ENCODE measurements at regions not wholly inside any gene's neighbourhood (a gene's known extent, or its start where the extent isn't known, plus 50 kb on each side); places are given as distances from the start of the nearest gene placed in this dataset.
"Not testable (repeated sequence)": the region's sequence is repeated elsewhere in the genome, so short reads cannot be mapped to it uniquely, and the experiment has no call there.

- Mint-ChIP-seq H3K4me1 (ENCODE audit: low read depth) (no peaks in the 10 kb centered on the region), H3K27me3 (no peaks in the 10 kb centered on the region), H3K27ac (no peak overlapping the region), H3K4me3 (no peak overlapping the region), H3K36me3 (ENCODE audit: low read depth) (no peaks in the 10 kb centered on the region), H3K9me3 (peaks cover 6% of the 10 kb centered on the region)
- no peak for DNase-seq
Measured at GRCh38 chr7:16098058-16098457, 323.3 kb downstream of the CRPPA start.

GRCh38 chr7:16095171-16095950, 326.0 kb downstream of the CRPPA start:
- no peak overlapping the region for H3K4me3 Mint-ChIP-seq
- H3K27ac Mint-ChIP-seq, result no peak overlapping the region
- no peak for DNase-seq
- H3K36me3 Mint-ChIP-seq (ENCODE audit: low read depth), result no peaks in the 10 kb centered on the region
- no peaks in the 10 kb centered on the region for H3K9me3 Mint-ChIP-seq
- no peaks in the 10 kb centered on the region for H3K4me1 Mint-ChIP-seq (ENCODE audit: low read depth)
- H3K27me3 Mint-ChIP-seq, result no peaks in the 10 kb centered on the region

GRCh38 chr7:16094651-16095050, 326.7 kb downstream of the CRPPA start:
- no peaks in the 10 kb centered on the region for H3K27me3 Mint-ChIP-seq
- no peak for DNase-seq

DNA sequence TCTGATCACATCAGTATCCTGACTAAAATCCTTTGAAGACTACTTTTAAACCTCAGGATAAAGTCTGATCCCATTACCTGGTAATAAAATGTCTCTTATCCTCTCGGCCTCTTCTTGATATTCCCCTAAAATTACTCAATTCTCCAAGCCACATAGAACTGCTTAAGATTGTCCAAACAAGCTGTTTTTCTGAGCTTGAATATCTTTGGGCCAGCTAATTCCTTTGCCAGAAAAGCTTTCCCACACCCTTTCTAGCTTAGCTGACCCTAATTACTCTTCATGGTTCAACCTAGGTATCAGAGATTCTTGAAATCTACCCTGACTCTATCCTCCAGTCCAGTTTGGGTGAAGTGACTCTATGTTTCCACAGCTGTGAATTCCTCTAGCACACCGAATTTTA, 328.6 kb downstream of the CRPPA start:
- no peaks in the 10 kb centered on the region for H3K27me3 Mint-ChIP-seq
- DNase-seq, result no peak
- H3K36me3 Mint-ChIP-seq (ENCODE audit: low read depth), result no peaks in the 10 kb centered on the region
- H3K4me1 Mint-ChIP-seq (ENCODE audit: low read depth), result no peaks in the 10 kb centered on the region
- no peak overlapping the region for H3K27ac Mint-ChIP-seq
- H3K4me3 Mint-ChIP-seq, result no peak overlapping the region
- H3K9me3 Mint-ChIP-seq, result no peaks in the 10 kb centered on the region

More at GRCh38 chr7:16094651-16095050, 326.7 kb downstream of the CRPPA start:
- Mint-ChIP-seq H3K36me3 (ENCODE audit: low read depth) (no peaks in the 10 kb centered on the region), H3K4me1 (ENCODE audit: low read depth) (no peaks in the 10 kb centered on the region), H3K9me3 (no peaks in the 10 kb centered on the region), H3K4me3 (no peak overlapping the region), H3K27ac (no peak overlapping the region)

GRCh38 chr7:16091701-16092310, 329.5 kb downstream of the CRPPA start:
- no peaks in the 10 kb centered on the region for H3K4me1 Mint-ChIP-seq (ENCODE audit: low read depth)
- no peaks in the 10 kb centered on the region for H3K27me3 Mint-ChIP-seq
- H3K9me3 Mint-ChIP-seq, result no peaks in the 10 kb centered on the region
- no peaks in the 10 kb centered on the region for H3K36me3 Mint-ChIP-seq (ENCODE audit: low read depth)
- DNase-seq, result no peak
- no peak overlapping the region for H3K27ac Mint-ChIP-seq
- no peak overlapping the region for H3K4me3 Mint-ChIP-seq

GRCh38 chr7:16089801-16090200, 331.5 kb downstream of the CRPPA start:
- no peaks in the 10 kb centered on the region for H3K27me3 Mint-ChIP-seq
- no peaks in the 10 kb centered on the region for H3K9me3 Mint-ChIP-seq
- H3K4me3 Mint-ChIP-seq, result no peak overlapping the region
- H3K27ac Mint-ChIP-seq, result no peak overlapping the region
- no peak for DNase-seq
- no peaks in the 10 kb centered on the region for H3K4me1 Mint-ChIP-seq (ENCODE audit: low read depth)
- no peaks in the 10 kb centered on the region for H3K36me3 Mint-ChIP-seq (ENCODE audit: low read depth)

DNA sequence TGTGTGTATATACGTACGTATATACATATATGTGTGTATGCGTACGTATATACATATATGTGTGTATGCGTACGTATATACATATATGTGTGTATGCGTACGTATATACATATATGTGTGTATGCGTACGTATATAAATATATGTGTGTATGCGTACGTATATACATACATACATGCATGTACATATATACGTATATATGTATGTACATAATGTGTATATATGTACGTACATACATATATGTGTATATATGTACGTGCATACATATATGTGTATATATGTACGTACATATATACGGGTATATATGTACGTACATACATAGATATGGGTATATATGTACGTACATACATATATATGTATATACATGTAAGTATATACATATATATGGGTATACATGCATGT, 332.1 kb downstream of the CRPPA start:
- H3K4me3 Mint-ChIP-seq, result no peak overlapping the region
- no peaks in the 10 kb centered on the region for H3K9me3 Mint-ChIP-seq
- no peaks in the 10 kb centered on the region for H3K27me3 Mint-ChIP-seq
- H3K27ac Mint-ChIP-seq, result no peak overlapping the region
- DNase-seq, result no peak
- H3K4me1 Mint-ChIP-seq (ENCODE audit: low read depth), result no peaks in the 10 kb centered on the region
- no peaks in the 10 kb centered on the region for H3K36me3 Mint-ChIP-seq (ENCODE audit: low read depth)

DNA sequence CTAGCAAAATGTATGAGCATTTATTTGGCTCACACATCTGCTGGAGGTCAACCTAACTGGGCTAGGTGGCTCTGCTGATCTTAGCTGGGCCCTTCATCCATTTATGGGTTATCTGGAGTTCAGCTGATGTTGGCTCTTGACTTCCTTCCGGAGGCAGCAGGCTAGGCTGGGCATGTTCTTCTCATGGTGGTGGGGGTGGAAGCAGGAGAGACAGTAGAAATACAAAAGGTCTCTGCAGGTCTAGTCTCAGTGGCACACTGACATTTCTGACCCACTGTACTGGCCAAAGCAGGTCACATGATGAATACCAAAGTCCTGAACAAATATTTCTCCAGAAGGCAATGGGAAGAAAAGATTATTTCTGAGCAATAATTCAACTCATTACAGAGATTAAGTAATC, 334.6 kb downstream of the CRPPA start:
- Mint-ChIP-seq H3K27ac (no peak overlapping the region), H3K9me3 (no peaks in the 10 kb centered on the region), H3K27me3 (no peaks in the 10 kb centered on the region), H3K4me3 (no peak overlapping the region), H3K4me1 (ENCODE audit: low read depth) (no peaks in the 10 kb centered on the region), H3K36me3 (ENCODE audit: low read depth) (no peaks in the 10 kb centered on the region)
- no peak for DNase-seq

DNA sequence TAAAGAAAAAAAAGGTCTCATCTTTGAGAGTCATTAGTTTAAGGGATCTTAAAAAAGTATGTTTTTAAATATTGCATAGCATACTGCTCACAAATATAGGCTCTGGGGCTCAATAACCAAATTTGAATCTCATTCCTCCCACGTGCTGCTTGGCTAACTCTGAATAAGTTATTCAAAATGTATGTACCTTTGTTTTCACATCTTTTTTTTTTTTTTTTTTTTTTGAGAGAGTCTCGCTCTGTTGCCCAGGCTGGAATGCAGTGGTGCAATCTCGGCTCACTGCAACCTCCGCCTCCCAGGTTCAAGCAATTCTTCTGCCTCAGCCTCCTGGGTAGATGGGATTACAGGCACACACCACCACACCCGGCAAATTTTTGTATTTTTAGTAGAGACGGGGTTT, 335.6 kb downstream of the CRPPA start:
- not testable (repeated sequence) for H3K4me3 Mint-ChIP-seq; H3K4me1 Mint-ChIP-seq (ENCODE audit: low read depth); H3K9me3 Mint-ChIP-seq; H3K27me3 Mint-ChIP-seq; H3K36me3 Mint-ChIP-seq (ENCODE audit: low read depth); DNase-seq; H3K27ac Mint-ChIP-seq

DNA sequence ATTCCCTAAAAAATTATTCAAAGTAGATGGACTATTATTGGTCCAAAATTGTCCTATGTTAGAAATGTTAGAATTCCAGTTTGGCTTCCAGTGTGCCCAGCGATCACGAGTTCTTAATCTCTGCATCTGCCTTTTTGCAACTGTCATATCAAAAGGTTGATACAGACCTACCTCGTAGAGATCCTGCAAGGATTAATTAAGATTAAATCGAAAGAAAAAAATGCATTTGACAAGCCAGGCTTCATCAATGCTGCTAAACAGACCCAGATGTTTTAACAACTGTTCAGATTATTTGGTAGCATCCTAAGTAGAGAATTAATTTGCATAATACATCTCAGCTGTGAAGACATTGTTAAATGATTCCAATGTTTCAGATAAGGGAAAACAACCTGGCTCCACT, 336.5 kb downstream of the CRPPA start:
- Mint-ChIP-seq H3K9me3 (no peaks in the 10 kb centered on the region), H3K36me3 (ENCODE audit: low read depth) (no peaks in the 10 kb centered on the region), H3K4me3 (no peak overlapping the region)

GRCh38 chr7:16084370-16084769, 337.0 kb downstream of the CRPPA start:
- no peak for DNase-seq
- Mint-ChIP-seq H3K27me3 (no peaks in the 10 kb centered on the region), H3K4me1 (ENCODE audit: low read depth) (peaks cover 3% of the 10 kb centered on the region), H3K27ac (no peak overlapping the region), H3K4me3 (no peak overlapping the region), H3K36me3 (ENCODE audit: low read depth) (no peaks in the 10 kb centered on the region), H3K9me3 (no peaks in the 10 kb centered on the region)

More for the DNA sequence above, 336.5 kb downstream of the CRPPA start:
- H3K27me3 Mint-ChIP-seq, result no peaks in the 10 kb centered on the region
- DNase-seq, result no peak
- H3K4me1 Mint-ChIP-seq (ENCODE audit: low read depth), result no peaks in the 10 kb centered on the region
- H3K27ac Mint-ChIP-seq, result no peak overlapping the region

- no peak overlapping the region for H3K4me3 Mint-ChIP-seq
- no peaks in the 10 kb centered on the region for H3K27me3 Mint-ChIP-seq
- H3K4me1 Mint-ChIP-seq (ENCODE audit: low read depth), result peaks cover 5% of the 10 kb centered on the region
- no peak overlapping the region for H3K27ac Mint-ChIP-seq
- H3K36me3 Mint-ChIP-seq (ENCODE audit: low read depth), result no peaks in the 10 kb centered on the region
- no peak for DNase-seq
- no peaks in the 10 kb centered on the region for H3K9me3 Mint-ChIP-seq
Measured at GRCh38 chr7:16083931-16084330, 337.4 kb downstream of the CRPPA start.

DNA sequence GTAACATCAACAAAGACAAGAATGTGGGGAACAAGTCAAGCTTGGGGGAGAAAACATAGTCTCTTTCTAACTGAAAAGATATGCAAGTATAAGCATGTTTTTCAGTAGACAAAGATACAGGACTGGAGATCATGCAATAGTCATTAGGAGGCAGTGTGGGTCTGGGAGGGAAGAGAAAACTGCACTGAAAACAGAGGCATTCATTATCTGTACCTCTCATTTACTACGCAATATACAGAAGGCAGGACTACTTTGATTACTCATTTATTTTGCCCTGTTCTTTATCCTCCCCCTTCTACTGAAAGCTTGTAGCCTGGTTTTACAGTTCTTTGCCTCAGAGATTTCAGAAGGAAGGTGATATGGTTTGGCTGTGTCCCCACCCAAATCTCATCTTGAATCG, 341.2 kb downstream of the CRPPA start:
- Mint-ChIP-seq H3K4me3 (no peak overlapping the region), H3K36me3 (ENCODE audit: low read depth) (no peaks in the 10 kb centered on the region), H3K9me3 (no peaks in the 10 kb centered on the region), H3K27me3 (no peaks in the 10 kb centered on the region), H3K4me1 (ENCODE audit: low read depth) (peaks cover 5% of the 10 kb centered on the region), H3K27ac (no peak overlapping the region)
- no peak for DNase-seq

DNA sequence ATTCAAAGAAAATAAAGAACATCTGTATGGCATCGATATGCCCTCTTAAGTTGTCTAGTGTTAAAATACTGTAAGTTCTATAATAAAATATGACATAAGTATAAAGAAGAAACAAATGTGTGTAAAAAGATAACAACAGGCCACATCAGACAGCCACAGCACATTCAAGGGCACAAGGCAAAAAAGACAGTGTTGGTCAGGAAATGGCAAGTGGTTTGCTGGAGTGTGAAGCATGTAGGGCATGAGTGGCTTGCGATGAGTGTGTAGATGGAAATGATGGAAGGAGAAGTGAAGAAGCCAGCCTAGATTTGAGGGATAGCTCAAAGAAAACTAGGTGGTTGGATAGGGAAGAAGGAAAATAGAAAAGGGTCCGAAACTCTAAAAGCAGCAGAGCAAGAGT, 341.6 kb downstream of the CRPPA start:
- Mint-ChIP-seq H3K36me3 (ENCODE audit: low read depth) (no peaks in the 10 kb centered on the region), H3K27ac (no peak overlapping the region), H3K9me3 (no peaks in the 10 kb centered on the region), H3K4me1 (ENCODE audit: low read depth) (peaks cover 5% of the 10 kb centered on the region), H3K27me3 (no peaks in the 10 kb centered on the region), H3K4me3 (no peak overlapping the region)
- DNase-seq, result no peak

GRCh38 chr7:16078076-16078952, 343.0 kb downstream of the CRPPA start:
- no peak overlapping the region for H3K4me3 Mint-ChIP-seq
- H3K27me3 Mint-ChIP-seq, result no peaks in the 10 kb centered on the region
- peaks cover 5% of the 10 kb centered on the region for H3K4me1 Mint-ChIP-seq (ENCODE audit: low read depth)
- H3K36me3 Mint-ChIP-seq (ENCODE audit: low read depth), result no peaks in the 10 kb centered on the region
- DNase-seq, result no peak
- no peaks in the 10 kb centered on the region for H3K9me3 Mint-ChIP-seq
- H3K27ac Mint-ChIP-seq, result no peak overlapping the region
